ENCODE measurements at regions not wholly inside any gene's neighbourhood (a gene's known extent, or its start where the extent isn't known, plus 50 kb on each side); places are given as distances from the start of the nearest gene placed in this dataset.

GRCh38 chr2:234666911-234667310, 170.0 kb upstream of the ARL4C start:
- TF ChIP-seq CTCF (IDR thresholded peaks at IDR 0.05): no peak
- TF ChIP-seq POLR2A (IDR thresholded peaks at IDR 0.05): no peak

All from lower leg skin (tissue), 3 donors.